HAP-1 (cell line): ENCODE measurements at regions not wholly inside any gene's neighbourhood (a gene's known extent, or its start where the extent isn't known, plus 50 kb on each side); places are given as distances from the start of the nearest gene placed in this dataset.

Source experiments
- DNase-seq, 2 experiments: peaks; one replicate each; pipeline ENCODE4 v3.0.0-alpha.2; 2016 to 2020; ENCODE audit warnings: low spot score in 2 of 2
- H3K27me3 ChIP-seq: fragments of 250-450 bp; sonication (Bioruptor Pico); 2 replicates; pipeline ENCODE4 v1.5.1; 2020; ENCODE audit warnings: low read depth, mild to moderate bottlenecking, moderate library complexity
- H3K36me3 ChIP-seq: fragments of 250-450 bp; sonication (Bioruptor Pico); replicated peaks from 2 replicates; pipeline ENCODE4 v1.5.1; 2020; ENCODE audit warnings: mild to moderate bottlenecking
- H3K4me1 ChIP-seq: fragments of 250-450 bp; sonication (Bioruptor Pico); 2 replicates; pipeline ENCODE4 v1.5.1; 2020; ENCODE audit warnings: mild to moderate bottlenecking
- H3K4me3 ChIP-seq: fragments of 250-450 bp; sonication (Bioruptor Pico); 2 replicates; pipeline ENCODE4 v1.5.1; 2020; ENCODE audit warnings: mild to moderate bottlenecking, moderate library complexity
- H3K9me3 ChIP-seq: fragments of 250-450 bp; sonication (Bioruptor Pico); 2 replicates; pipeline ENCODE4 v1.5.1; 2020; ENCODE audit warnings: mild to moderate bottlenecking, moderate library complexity
- in situ Hi-C: fragments of 300-500 bp; cut with MboI; formaldehyde crosslinking; loops from 3 replicates; pipeline ENCODE4 v1.14.3; 2020; ENCODE audit warnings: low sequenced_read_pairs, inconsistent platforms, mixed read lengths

GRCh38 chr4:41839916-41840854, 91.7 kb upstream of the PHOX2B start:
- in situ Hi-C loops: no loop called here
- no peaks in the 10 kb centered on the region for H3K4me1 ChIP-seq

GRCh38 chr4:41838590-41838989, 90.1 kb upstream of the PHOX2B start:
- no peaks in the 10 kb centered on the region for H3K36me3 ChIP-seq
- in situ Hi-C loops: no loop called here

More at GRCh38 chr4:41839916-41840854, 91.7 kb upstream of the PHOX2B start:
- no peaks in the 10 kb centered on the region for H3K27me3 ChIP-seq
- H3K36me3 ChIP-seq: no peaks in the 10 kb centered on the region
- no peaks in the 10 kb centered on the region for H3K9me3 ChIP-seq
- no peak for DNase-seq
- H3K4me3 ChIP-seq: no peak overlapping the region

GRCh38 chr4:41835321-41835995, 86.9 kb upstream of the PHOX2B start:
- Histone ChIP-seq H3K9me3 (no peaks in the 10 kb centered on the region), H3K36me3 (no peaks in the 10 kb centered on the region), H3K4me1 (no peaks in the 10 kb centered on the region), H3K4me3 (no peak overlapping the region), H3K27me3 (no peaks in the 10 kb centered on the region)
- no peak for DNase-seq
- in situ Hi-C loops: no loop called here

More at GRCh38 chr4:41838590-41838989, 90.1 kb upstream of the PHOX2B start:
- Histone ChIP-seq H3K27me3 (no peaks in the 10 kb centered on the region), H3K9me3 (no peaks in the 10 kb centered on the region), H3K4me1 (no peaks in the 10 kb centered on the region), H3K4me3 (no peak overlapping the region)
- no peak for DNase-seq

- Histone ChIP-seq H3K4me1 (no peaks in the 10 kb centered on the region), H3K36me3 (no peaks in the 10 kb centered on the region), H3K9me3 (no peaks in the 10 kb centered on the region), H3K4me3 (no peak overlapping the region), H3K27me3 (no peaks in the 10 kb centered on the region)
- in situ Hi-C loops: no loop called here
- DNase-seq: no peak
These were observed 84.4 kb upstream of the PHOX2B start for GRCh38 chr4:41832961-41833360.

- Histone ChIP-seq H3K27me3 (peaks cover 40% of the 10 kb centered on the region), H3K9me3 (no peaks in the 10 kb centered on the region; the same call in 1 of the 2 replicates), H3K4me1 (no peaks in the 10 kb centered on the region), H3K36me3 (no peaks in the 10 kb centered on the region), H3K4me3 (no peak overlapping the region)
- DNase-seq: no peak
- in situ Hi-C loops: no loop called here
These were observed 73.8 kb upstream of the PHOX2B start for GRCh38 chr4:41822325-41822724.

GRCh38 chr4:41820473-41820872, 71.9 kb upstream of the PHOX2B start:
- Histone ChIP-seq H3K4me3 (no peak overlapping the region), H3K4me1 (no peaks in the 10 kb centered on the region), H3K36me3 (no peaks in the 10 kb centered on the region), H3K9me3 (no peaks in the 10 kb centered on the region; the same call in 1 of the 2 replicates), H3K27me3 (peaks cover 43% of the 10 kb centered on the region)
- DNase-seq: no peak
- in situ Hi-C loops: no loop called here

- no peak for DNase-seq
- Histone ChIP-seq H3K4me3 (no peak overlapping the region), H3K27me3 (peaks cover 43% of the 10 kb centered on the region), H3K36me3 (no peaks in the 10 kb centered on the region), H3K4me1 (no peaks in the 10 kb centered on the region), H3K9me3 (no peaks in the 10 kb centered on the region; the same call in 1 of the 2 replicates)
- in situ Hi-C loops: no loop called here
These were observed 71.1 kb upstream of the PHOX2B start for GRCh38 chr4:41819621-41820020.

GRCh38 chr4:41815473-41815872, 66.9 kb upstream of the PHOX2B start:
- H3K36me3 ChIP-seq: no peaks in the 10 kb centered on the region
- H3K27me3 ChIP-seq: peaks cover 21% of the 10 kb centered on the region
- H3K4me1 ChIP-seq: no peaks in the 10 kb centered on the region
- H3K9me3 ChIP-seq: no peaks in the 10 kb centered on the region; the same call in 1 of the 2 replicates
- no peak overlapping the region for H3K4me3 ChIP-seq
- no peak for DNase-seq
- in situ Hi-C loops: no loop called here

- Histone ChIP-seq H3K27me3 (peaks cover 12% of the 10 kb centered on the region), H3K36me3 (no peaks in the 10 kb centered on the region), H3K9me3 (no peaks in the 10 kb centered on the region), H3K4me1 (no peaks in the 10 kb centered on the region), H3K4me3 (no peak overlapping the region)
- DNase-seq: peak in 1 of 2 experiments; percentile 13
- in situ Hi-C loops: no loop called here
These were observed 66.0 kb upstream of the PHOX2B start for GRCh38 chr4:41814565-41814964.

- in situ Hi-C loops: no loop called here
- DNase-seq: no peak
- Histone ChIP-seq H3K4me3 (no peak overlapping the region), H3K4me1 (no peaks in the 10 kb centered on the region), H3K27me3 (no peaks in the 10 kb centered on the region), H3K9me3 (no peaks in the 10 kb centered on the region), H3K36me3 (no peaks in the 10 kb centered on the region)
These were observed 58.3 kb upstream of the PHOX2B start for GRCh38 chr4:41806807-41807206.

GRCh38 chr4:41802590-41802989, 54.1 kb upstream of the PHOX2B start:
- in situ Hi-C loops: no loop called here

GRCh38 chr4:41799126-41799525, 50.6 kb upstream of the PHOX2B start:
- in situ Hi-C loops: no loop called here
- Histone ChIP-seq H3K9me3 (no peaks in the 10 kb centered on the region), H3K36me3 (no peaks in the 10 kb centered on the region), H3K27me3 (no peaks in the 10 kb centered on the region), H3K4me1 (peaks cover 12% of the 10 kb centered on the region), H3K4me3 (no peak overlapping the region)
- DNase-seq: no peak

More at GRCh38 chr4:41802590-41802989, 54.1 kb upstream of the PHOX2B start:
- no peaks in the 10 kb centered on the region for H3K27me3 ChIP-seq
- no peaks in the 10 kb centered on the region for H3K4me1 ChIP-seq
- no peak for DNase-seq
- H3K4me3 ChIP-seq: no peak overlapping the region
- no peaks in the 10 kb centered on the region for H3K9me3 ChIP-seq
- no peaks in the 10 kb centered on the region for H3K36me3 ChIP-seq
